Caco-2 (cell line): ENCODE measurements at regions not wholly inside any gene's neighbourhood (a gene's known extent, or its start where the extent isn't known, plus 50 kb on each side); places are given as distances from the start of the nearest gene placed in this dataset.

Experiments
- BruUV-seq: library from RNA; stranded (reverse); fragments of 400-500 nt; replicated peaks from 2 replicates; lab custom pipeline; 2021; lab: Mats Ljungman, UMichigan
- CTCF ChIA-PET: fragments of 300-600 bp; sonication (Branson Sonifier 250); formaldehyde crosslinking; loops from one replicate; lab custom pipeline; 2022; ENCODE audit warnings: antibody characterized with exemption; lab: Charles Lee
- POLR2A ChIA-PET: fragments of 300-600 bp; sonication (Branson Sonifier 250); formaldehyde crosslinking; loops from one replicate; lab custom pipeline; 2022; ENCODE audit warnings: antibody characterized with exemption; lab: Charles Lee
- DNase-seq, 2 experiments: peaks; one replicate each; pipeline versions ENCODE4 v3.0.0 to v3.0.0-alpha.2; 2020 to 2022
- H3K27me3 ChIP-seq: replicated peaks from 2 replicates; pipeline ENCODE4 v1.6.0; 2011; ENCODE audit warnings: low read length; ENCODE audit not compliant: control insufficient read depth, insufficient read depth
- H3K36me3 ChIP-seq: 2 replicates; pipeline ENCODE4 v1.5.1; 2011; ENCODE audit warnings: low read length; ENCODE audit not compliant: control insufficient read depth, insufficient read depth
- H3K4me1 ChIP-seq: fragments of 250-450 bp; sonication (Bioruptor Pico); 2 replicates; pipeline ENCODE4 v1.5.1; 2020; ENCODE audit warnings: mild to moderate bottlenecking
- H3K4me3 ChIP-seq: 2 replicates; pipeline ENCODE4 v1.5.1; 2011; ENCODE audit warnings: low read depth, mild to moderate bottlenecking, control low read depth, low read length
- H3K9me3 ChIP-seq: fragments of 250-450 bp; sonication (Bioruptor Pico); 2 replicates; pipeline ENCODE4 v1.5.1; 2020; ENCODE audit warnings: mild to moderate bottlenecking, moderate library complexity
- H3K27ac Mint-ChIP-seq: one replicate; pipeline ENCODE4 v1.8.0; 2022; ENCODE audit warnings: mixed read lengths; ENCODE audit not compliant: unreplicated experiment
- H3K27me3 Mint-ChIP-seq: one replicate; pipeline ENCODE4 v1.8.0; 2022; ENCODE audit warnings: mixed read lengths; ENCODE audit not compliant: insufficient read depth, unreplicated experiment
- H3K36me3 Mint-ChIP-seq: one replicate; pipeline ENCODE4 v1.8.0; 2022; ENCODE audit warnings: mild to moderate bottlenecking, mixed read lengths; ENCODE audit not compliant: insufficient read depth, unreplicated experiment
- H3K4me1 Mint-ChIP-seq: one replicate; pipeline ENCODE4 v1.8.0; 2022; ENCODE audit warnings: low read depth, mixed read lengths; ENCODE audit not compliant: unreplicated experiment
- H3K4me3 Mint-ChIP-seq: one replicate; pipeline ENCODE4 v1.8.0; 2022; ENCODE audit warnings: mild to moderate bottlenecking, moderate library complexity, mixed read lengths; ENCODE audit not compliant: unreplicated experiment
- H3K9me3 Mint-ChIP-seq: one replicate; pipeline ENCODE4 v1.8.0; 2022; ENCODE audit warnings: mixed read lengths; ENCODE audit not compliant: unreplicated experiment
- CTCF ChIP-seq, 2 experiments: fragments of 200-600 bp in 1 of 2; IDR thresholded peaks; 1 replicate in 1 of 2; 2 replicates in 1 of 2; pipeline versions ENCODE4 v1.5.1 to v1.8.0; 2011 to 2022; ENCODE audit warnings: antibody characterized with exemption in 1 of 2, control low read depth in 1 of 2, inconsistent platforms in 1 of 2, low read depth in 1 of 2, low read length in 1 of 2, mild to moderate bottlenecking in 1 of 2, moderate library complexity in 1 of 2; ENCODE audit not compliant: insufficient read depth in 1 of 2, severe bottlenecking in 1 of 2, unreplicated experiment in 1 of 2
- intact Hi-C: fragments of 100-400 bp; cut with micrococcal nuclease; formaldehyde crosslinking; loops from one replicate; pipeline ENCODE4 v1.10.0; 2022; ENCODE audit not compliant: unreplicated experiment

DNA sequence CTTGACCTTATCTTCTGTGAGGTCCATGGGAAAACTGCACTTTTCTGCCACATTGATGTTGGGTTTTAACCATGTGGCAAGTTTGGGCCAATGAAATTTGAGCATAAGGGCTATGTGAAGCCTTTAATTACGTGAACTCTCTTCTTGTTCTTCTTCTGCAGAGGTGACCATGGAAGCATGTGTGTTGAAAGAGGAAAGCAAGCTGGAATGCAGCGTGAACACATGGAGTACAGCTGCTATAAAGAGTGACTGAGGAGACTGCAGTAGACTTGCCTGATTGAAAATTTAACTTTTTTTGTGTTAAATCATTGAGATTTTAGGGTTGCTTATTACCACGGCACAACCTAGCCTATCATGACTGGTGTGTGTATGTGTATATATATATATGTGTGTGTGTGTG, 347.3 kb downstream of the ZIC1 start:
- intact Hi-C loops, result no loop called here
- TF ChIP-seq CTCF (IDR thresholded peaks at IDR 0.05; ENCODE audit: insufficient read depth in 1 of 2, low read depth in 1 of 2, low read length in 1 of 2, severe bottlenecking in 1 of 2, unreplicated experiment in 1 of 2), result no peak
- no peaks in the 10 kb centered on the region for H3K36me3 Mint-ChIP-seq
- Histone ChIP-seq H3K9me3 (no peaks in the 10 kb centered on the region), H3K4me1 (no peaks in the 10 kb centered on the region), H3K36me3 (no peaks in the 10 kb centered on the region), H3K27me3 (no peaks in the 10 kb centered on the region), H3K4me3 (no peak overlapping the region)
- BruUV-seq, result no TSS peak
- H3K4me1 Mint-ChIP-seq, result no peaks in the 10 kb centered on the region
- H3K9me3 Mint-ChIP-seq, result no peaks in the 10 kb centered on the region
- CTCF ChIA-PET, result no interaction called here
- no peak for DNase-seq
- POLR2A ChIA-PET, result no interaction called here
- no peaks in the 10 kb centered on the region for H3K27me3 Mint-ChIP-seq
- H3K4me3 Mint-ChIP-seq, result no peak overlapping the region
- no peak overlapping the region for H3K27ac Mint-ChIP-seq

DNA sequence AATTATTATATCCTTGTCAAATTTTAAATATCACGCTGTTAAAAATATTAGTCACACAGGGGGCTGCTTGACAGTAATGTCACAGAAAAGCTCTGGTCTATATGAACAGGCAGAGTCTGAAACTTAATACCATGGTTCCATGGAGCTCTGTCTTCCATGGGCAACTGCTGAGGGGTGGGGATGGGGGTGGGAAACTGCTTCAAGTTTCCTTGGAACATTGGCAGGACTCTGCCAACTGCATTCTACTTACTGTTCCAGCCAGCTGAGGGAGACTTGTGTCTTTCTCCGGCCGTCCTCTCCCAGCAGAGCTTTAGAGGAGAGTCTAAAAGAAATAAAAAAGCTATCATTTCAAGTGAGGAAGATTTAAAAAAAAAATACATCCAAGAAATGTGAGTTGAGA, 348.7 kb downstream of the ZIC1 start:
- Histone ChIP-seq H3K4me3 (no peak overlapping the region), H3K36me3 (no peaks in the 10 kb centered on the region), H3K27me3 (no peaks in the 10 kb centered on the region), H3K9me3 (no peaks in the 10 kb centered on the region), H3K4me1 (no peaks in the 10 kb centered on the region)
- CTCF ChIA-PET, result no interaction called here
- no TSS peak for BruUV-seq
- no peak for TF ChIP-seq CTCF (IDR thresholded peaks at IDR 0.05; ENCODE audit: insufficient read depth in 1 of 2, low read depth in 1 of 2, low read length in 1 of 2, severe bottlenecking in 1 of 2, unreplicated experiment in 1 of 2)
- no peaks in the 10 kb centered on the region for H3K4me1 Mint-ChIP-seq
- intact Hi-C loops, result no loop called here
- H3K4me3 Mint-ChIP-seq, result no peak overlapping the region
- H3K9me3 Mint-ChIP-seq, result no peaks in the 10 kb centered on the region
- H3K36me3 Mint-ChIP-seq, result no peaks in the 10 kb centered on the region
- no peak overlapping the region for H3K27ac Mint-ChIP-seq
- H3K27me3 Mint-ChIP-seq, result no peaks in the 10 kb centered on the region
- no peak for DNase-seq
- POLR2A ChIA-PET, result no interaction called here

DNA sequence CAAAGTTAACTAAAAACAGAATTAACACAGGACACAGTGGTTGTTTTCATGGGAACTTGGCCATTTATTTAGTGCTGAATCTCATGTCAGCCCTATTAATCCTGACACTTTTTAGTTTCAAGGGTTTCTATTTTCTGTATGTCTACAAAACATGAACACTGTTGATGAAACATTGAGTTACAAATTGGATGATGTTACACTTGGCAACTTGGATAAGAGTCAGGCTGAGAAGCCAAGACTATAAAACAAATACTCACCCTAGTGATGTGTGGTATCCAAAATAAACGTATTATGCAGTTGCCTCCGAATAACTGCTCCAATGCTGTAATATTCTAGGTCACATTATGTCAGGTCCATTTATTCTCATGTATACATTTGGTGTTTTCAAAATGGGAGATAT, 349.6 kb downstream of the ZIC1 start:
- H3K4me1 ChIP-seq, result no peaks in the 10 kb centered on the region
- no peak overlapping the region for H3K4me3 Mint-ChIP-seq
- CTCF ChIA-PET, result no interaction called here

More for the DNA sequence above, 349.6 kb downstream of the ZIC1 start:
- intact Hi-C loops, result no loop called here
- DNase-seq, result no peak
- no peaks in the 10 kb centered on the region for H3K36me3 Mint-ChIP-seq
- H3K27me3 Mint-ChIP-seq, result no peaks in the 10 kb centered on the region
- no peak for TF ChIP-seq CTCF (IDR thresholded peaks at IDR 0.05; ENCODE audit: insufficient read depth in 1 of 2, low read depth in 1 of 2, low read length in 1 of 2, severe bottlenecking in 1 of 2, unreplicated experiment in 1 of 2)
- Histone ChIP-seq H3K4me3 (no peak overlapping the region), H3K27me3 (no peaks in the 10 kb centered on the region), H3K36me3 (no peaks in the 10 kb centered on the region), H3K9me3 (no peaks in the 10 kb centered on the region)
- H3K4me1 Mint-ChIP-seq, result no peaks in the 10 kb centered on the region
- POLR2A ChIA-PET, result no interaction called here
- H3K27ac Mint-ChIP-seq, result no peak overlapping the region
- no peaks in the 10 kb centered on the region for H3K9me3 Mint-ChIP-seq
- no TSS peak for BruUV-seq
